ENCODE measurements at regions not wholly inside any gene's neighbourhood (a gene's known extent, or its start where the extent isn't known, plus 50 kb on each side); places are given as distances from the start of the nearest gene placed in this dataset.
"Not testable (repeated sequence)": the region's sequence is repeated elsewhere in the genome, so short reads cannot be mapped to it uniquely, and the experiment has no call there.

GRCh38 chr1:184854496-184855140, 100.0 kb upstream of the EDEM3 start:
- peak; percentile 62 for DNase-seq (ENCODE audit: low read depth)

- DNase-seq (ENCODE audit: low read depth) = no peak
Measured at GRCh38 chr1:184854036-184854435, 99.4 kb upstream of the EDEM3 start.

- DNase-seq (ENCODE audit: low read depth) = no peak
Measured at GRCh38 chr1:184851822-184852746, 97.4 kb upstream of the EDEM3 start.

- peak; percentile 44 for DNase-seq (ENCODE audit: low read depth)
Measured at GRCh38 chr1:184843732-184844495, 89.3 kb upstream of the EDEM3 start.

GRCh38 chr1:184840596-184840995, 85.9 kb upstream of the EDEM3 start:
- DNase-seq (ENCODE audit: low read depth) = no peak

- peak; percentile 93 for DNase-seq (ENCODE audit: low read depth)
Measured at GRCh38 chr1:184838504-184838951, 83.9 kb upstream of the EDEM3 start.

GRCh38 chr1:184836934-184837895, 82.6 kb upstream of the EDEM3 start:
- DNase-seq (ENCODE audit: low read depth) = no peak

GRCh38 chr1:184836141-184836540, 81.5 kb upstream of the EDEM3 start:
- DNase-seq (ENCODE audit: low read depth) = no peak

- DNase-seq (ENCODE audit: low read depth) = not testable (repeated sequence)
Measured at GRCh38 chr1:184833994-184834393, 79.3 kb upstream of the EDEM3 start.

GRCh38 chr1:184832517-184832916, 77.9 kb upstream of the EDEM3 start:
- no peak for DNase-seq (ENCODE audit: low read depth)

GRCh38 chr1:184829496-184829895, 74.8 kb upstream of the EDEM3 start:
- not testable (repeated sequence) for DNase-seq (ENCODE audit: low read depth)

- no peak for DNase-seq (ENCODE audit: low read depth)
Measured at GRCh38 chr1:184828369-184828717, 73.7 kb upstream of the EDEM3 start.

GRCh38 chr1:184827600-184828368, 73.1 kb upstream of the EDEM3 start:
- DNase-seq (ENCODE audit: low read depth) = peak; percentile 76

GRCh38 chr1:184826001-184826400, 71.3 kb upstream of the EDEM3 start:
- DNase-seq (ENCODE audit: low read depth) = no peak

- DNase-seq (ENCODE audit: low read depth) = no peak
Measured at GRCh38 chr1:184825571-184825970, 70.9 kb upstream of the EDEM3 start.

GRCh38 chr1:184824691-184825323, 70.1 kb upstream of the EDEM3 start:
- DNase-seq (ENCODE audit: low read depth) = no peak

GRCh38 chr1:184823080-184823479, 68.4 kb upstream of the EDEM3 start:
- DNase-seq (ENCODE audit: low read depth) = no peak

- DNase-seq (ENCODE audit: low read depth) = no peak
Measured at GRCh38 chr1:184822267-184822666, 67.6 kb upstream of the EDEM3 start.

GRCh38 chr1:184821658-184822057, 67.0 kb upstream of the EDEM3 start:
- DNase-seq (ENCODE audit: low read depth) = no peak

GRCh38 chr1:184820956-184821355, 66.3 kb upstream of the EDEM3 start:
- DNase-seq (ENCODE audit: low read depth) = no peak

Measured in RPMI7951 (cell line).